Smooth muscle cell (in vitro differentiated cells): ENCODE measurements at regions not wholly inside any gene's neighbourhood (a gene's known extent, or its start where the extent isn't known, plus 50 kb on each side); places are given as distances from the start of the nearest gene placed in this dataset.

Source experiments
- DNase-seq: peaks from one replicate; lab custom pipeline; 2025; ENCODE audit not compliant: unreplicated experiment; lab: John Stamatoyannopoulos, UW
- H2AFZ ChIP-seq: fragments of 200-600 bp; sonication (generic); 2 replicates; pipeline ENCODE4 v1.6.0; 2016; ENCODE audit warnings: antibody characterized with exemption, low read depth, mild to moderate bottlenecking
- H3F3A ChIP-seq: fragments of 200-600 bp; sonication (generic); 2 replicates; pipeline ENCODE4 v1.6.0; 2017; ENCODE audit warnings: antibody characterized with exemption, low read depth
- H3K27ac ChIP-seq: fragments of 200-600 bp; sonication (generic); 2 replicates; pipeline ENCODE4 v1.5.1; 2016; ENCODE audit warnings: low read depth, mild to moderate bottlenecking
- H3K27me3 ChIP-seq: fragments of 200-600 bp; sonication (generic); 2 replicates; pipeline ENCODE4 v1.6.1; 2016; ENCODE audit warnings: low read depth, mild to moderate bottlenecking
- H3K36me3 ChIP-seq: fragments of 200-600 bp; sonication (generic); 2 replicates; pipeline ENCODE4 v1.5.1; 2016; ENCODE audit warnings: low read depth
- H3K4me1 ChIP-seq: fragments of 200-600 bp; sonication (generic); 2 replicates; pipeline ENCODE4 v1.5.1; 2016; ENCODE audit warnings: low read depth
- H3K4me2 ChIP-seq: fragments of 200-600 bp; sonication (generic); 2 replicates; pipeline ENCODE4 v1.6.0; 2016; ENCODE audit warnings: mild to moderate bottlenecking
- H3K4me3 ChIP-seq: fragments of 200-600 bp; sonication (generic); 2 replicates; pipeline ENCODE4 v1.5.1; 2016; ENCODE audit warnings: mild to moderate bottlenecking
- H3K79me2 ChIP-seq: fragments of 200-600 bp; sonication (generic); 2 replicates; pipeline ENCODE4 v1.6.0; 2016; ENCODE audit warnings: low read depth, mild to moderate bottlenecking
- H3K9ac ChIP-seq: fragments of 200-600 bp; sonication (generic); 2 replicates; pipeline ENCODE4 v1.6.0; 2016; ENCODE audit warnings: low read depth
- H3K9me3 ChIP-seq: fragments of 200-600 bp; sonication (generic); replicated peaks from 2 replicates; pipeline ENCODE4 v1.5.1; 2016; ENCODE audit warnings: low read depth
- H4K20me1 ChIP-seq: fragments of 200-600 bp; sonication (generic); 2 replicates; pipeline ENCODE4 v1.6.0; 2016; ENCODE audit warnings: low read depth
- WGBS: methylation state at CpG from one replicate; pipeline ENCODE4 v1.1.7; 2016; ENCODE audit warnings: low lambda C conversion rate; 5-methylcytosine and 5-hydroxymethylcytosine counted together
- TF ChIP-seq, protein P1 (sequence below): fragments of 200-600 bp; sonication (generic); IDR thresholded peaks from 2 replicates; pipeline ENCODE4 v1.5.1; 2017; ENCODE audit warnings: borderline replicate concordance, mild to moderate bottlenecking, antibody characterized with exemption; ENCODE audit not compliant: insufficient read depth, poor library complexity, severe bottlenecking

DNA sequence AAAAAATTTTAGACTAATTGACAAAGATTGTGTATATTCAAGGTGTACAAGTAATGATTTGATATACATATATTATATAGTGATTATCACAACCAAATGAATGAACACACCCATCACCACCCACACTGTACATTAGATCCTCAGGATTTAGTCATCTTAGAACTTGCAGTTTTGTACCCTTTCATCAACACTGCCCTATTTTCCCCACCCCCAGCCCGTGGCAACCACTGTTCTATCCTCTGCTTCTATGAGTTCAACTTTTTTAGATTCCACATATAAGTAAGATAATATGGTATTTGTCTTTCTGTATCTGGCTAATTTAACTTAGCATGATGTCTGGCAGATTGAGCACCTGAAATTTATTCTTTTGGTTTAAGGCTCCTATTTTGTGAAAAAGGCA is 173.6 kb downstream of the IER5 start:
- no peak overlapping the region for H3K27ac ChIP-seq
- TF ChIP-seq, protein P1, sequence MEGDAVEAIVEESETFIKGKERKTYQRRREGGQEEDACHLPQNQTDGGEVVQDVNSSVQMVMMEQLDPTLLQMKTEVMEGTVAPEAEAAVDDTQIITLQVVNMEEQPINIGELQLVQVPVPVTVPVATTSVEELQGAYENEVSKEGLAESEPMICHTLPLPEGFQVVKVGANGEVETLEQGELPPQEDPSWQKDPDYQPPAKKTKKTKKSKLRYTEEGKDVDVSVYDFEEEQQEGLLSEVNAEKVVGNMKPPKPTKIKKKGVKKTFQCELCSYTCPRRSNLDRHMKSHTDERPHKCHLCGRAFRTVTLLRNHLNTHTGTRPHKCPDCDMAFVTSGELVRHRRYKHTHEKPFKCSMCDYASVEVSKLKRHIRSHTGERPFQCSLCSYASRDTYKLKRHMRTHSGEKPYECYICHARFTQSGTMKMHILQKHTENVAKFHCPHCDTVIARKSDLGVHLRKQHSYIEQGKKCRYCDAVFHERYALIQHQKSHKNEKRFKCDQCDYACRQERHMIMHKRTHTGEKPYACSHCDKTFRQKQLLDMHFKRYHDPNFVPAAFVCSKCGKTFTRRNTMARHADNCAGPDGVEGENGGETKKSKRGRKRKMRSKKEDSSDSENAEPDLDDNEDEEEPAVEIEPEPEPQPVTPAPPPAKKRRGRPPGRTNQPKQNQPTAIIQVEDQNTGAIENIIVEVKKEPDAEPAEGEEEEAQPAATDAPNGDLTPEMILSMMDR = no peak
- H3K9me3 ChIP-seq = no peaks in the 10 kb centered on the region
- DNase-seq = no peak
- H3K27me3 ChIP-seq = no peaks in the 10 kb centered on the region
- no peak overlapping the region for H3K4me3 ChIP-seq
- H2AFZ ChIP-seq = no peak overlapping the region
- no peaks in the 10 kb centered on the region for H3F3A ChIP-seq
- H3K79me2 ChIP-seq = no peaks in the 10 kb centered on the region
- H3K36me3 ChIP-seq = no peaks in the 10 kb centered on the region
- 33% methylated on average over 1 of the region's 1 CpG for WGBS
- no peak overlapping the region for H3K9ac ChIP-seq
- H4K20me1 ChIP-seq = no peaks in the 10 kb centered on the region
- no peak overlapping the region for H3K4me2 ChIP-seq
- H3K4me1 ChIP-seq = no peaks in the 10 kb centered on the region

DNA sequence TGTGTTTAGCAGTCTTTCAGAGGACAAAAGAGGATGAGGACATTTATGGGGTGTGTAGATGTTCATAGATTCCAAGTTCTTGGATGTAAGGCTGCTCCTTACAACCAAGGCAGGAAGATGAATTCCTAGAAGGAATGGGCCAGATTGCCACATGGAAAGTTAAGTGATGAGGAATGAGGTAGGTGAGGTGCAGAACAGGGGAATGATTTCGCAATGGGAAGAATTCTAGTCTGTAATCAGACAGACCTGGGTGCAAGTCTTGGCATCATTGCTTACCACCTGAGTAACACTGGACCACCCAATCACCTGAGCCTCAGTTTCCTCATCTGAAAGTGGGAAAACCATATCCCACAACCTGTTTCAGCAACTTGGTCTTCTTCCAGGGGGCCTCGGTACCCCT is 174.9 kb downstream of the IER5 start:
- 92% methylated on average over 2 of the region's 2 CpGs for WGBS
- Histone ChIP-seq H2AFZ (no peak overlapping the region), H4K20me1 (no peaks in the 10 kb centered on the region), H3K4me1 (no peaks in the 10 kb centered on the region), H3K36me3 (no peaks in the 10 kb centered on the region), H3K9me3 (no peaks in the 10 kb centered on the region), H3K9ac (no peak overlapping the region), H3K4me2 (no peak overlapping the region), H3F3A (no peaks in the 10 kb centered on the region), H3K4me3 (no peak overlapping the region), H3K27me3 (no peaks in the 10 kb centered on the region), H3K27ac (no peak overlapping the region), H3K79me2 (no peaks in the 10 kb centered on the region)
- TF ChIP-seq, protein P1 = no peak
- no peak for DNase-seq

DNA sequence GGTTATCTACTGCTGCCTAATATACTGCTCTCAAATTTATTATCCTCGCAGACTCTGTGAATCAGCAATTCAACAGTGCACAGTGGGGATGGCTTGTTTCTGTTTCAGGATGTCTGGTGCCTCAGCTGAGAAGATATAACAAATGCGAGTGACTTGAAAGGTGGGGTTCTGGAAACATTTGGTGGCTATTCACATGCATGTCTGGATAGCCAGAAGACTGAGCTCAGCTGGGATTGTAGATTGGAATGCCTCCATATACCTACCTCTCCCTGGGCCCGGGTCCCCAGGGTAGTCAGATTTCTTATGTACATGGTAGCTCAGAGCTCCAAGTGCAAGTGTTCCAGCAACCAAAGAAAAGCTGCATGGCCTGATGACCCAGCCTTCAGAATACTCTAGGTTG is 176.3 kb downstream of the IER5 start:
- H3K9me3 ChIP-seq = no peaks in the 10 kb centered on the region
- no peak for DNase-seq
- WGBS = 85% methylated on average over 3 of the region's 3 CpGs
- TF ChIP-seq, protein P1 = no peak
- H3K4me2 ChIP-seq = no peak overlapping the region
- no peak overlapping the region for H3K9ac ChIP-seq
- H3F3A ChIP-seq = no peaks in the 10 kb centered on the region
- no peaks in the 10 kb centered on the region for H3K36me3 ChIP-seq
- no peaks in the 10 kb centered on the region for H4K20me1 ChIP-seq
- no peaks in the 10 kb centered on the region for H3K27me3 ChIP-seq
- no peak overlapping the region for H3K27ac ChIP-seq
- no peaks in the 10 kb centered on the region for H3K4me1 ChIP-seq
- no peak overlapping the region for H3K4me3 ChIP-seq
- H2AFZ ChIP-seq = no peak overlapping the region
- H3K79me2 ChIP-seq = no peaks in the 10 kb centered on the region

DNA sequence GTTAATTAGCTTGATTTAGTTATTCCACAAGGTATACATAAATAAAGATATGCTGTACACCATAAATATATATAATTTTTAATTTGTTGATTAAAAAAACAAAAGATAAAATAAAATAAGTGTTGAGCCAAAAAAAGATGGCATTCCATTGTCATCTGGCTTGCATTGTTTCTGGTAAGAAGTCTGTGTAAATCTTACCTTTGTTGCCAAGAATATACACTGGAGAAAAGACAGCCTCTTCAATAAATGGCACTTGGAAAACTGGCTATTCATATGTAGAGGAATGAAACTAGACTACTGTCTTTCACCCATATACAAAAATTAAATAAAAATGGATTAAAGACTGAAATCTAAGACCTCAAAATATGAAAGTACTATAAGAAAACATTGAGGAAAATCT is 196.5 kb downstream of the IER5 start:
- no peak overlapping the region for H3K9ac ChIP-seq
- H3K4me2 ChIP-seq = no peak overlapping the region
- DNase-seq = no peak
- no peak overlapping the region for H2AFZ ChIP-seq
- peaks cover 12% of the 10 kb centered on the region for H3K9me3 ChIP-seq
- no peaks in the 10 kb centered on the region for H3F3A ChIP-seq
- H3K27me3 ChIP-seq = no peaks in the 10 kb centered on the region
- H3K36me3 ChIP-seq = no peaks in the 10 kb centered on the region
- H4K20me1 ChIP-seq = no peaks in the 10 kb centered on the region
- H3K4me3 ChIP-seq = no peak overlapping the region
- no peak overlapping the region for H3K27ac ChIP-seq
- TF ChIP-seq, protein P1 = no peak
- H3K79me2 ChIP-seq = no peaks in the 10 kb centered on the region
- no peaks in the 10 kb centered on the region for H3K4me1 ChIP-seq
